GM21360 (cell line): ENCODE measurements at regions not wholly inside any gene's neighbourhood (a gene's known extent, or its start where the extent isn't known, plus 50 kb on each side); places are given as distances from the start of the nearest gene placed in this dataset.
"Not testable (repeated sequence)": the region's sequence is repeated elsewhere in the genome, so short reads cannot be mapped to it uniquely, and the experiment has no call there.

Experiments used
- ATAC-seq: cut with Tn5 transposase; IDR thresholded peaks from one replicate; pipeline ENCODE4 v1.9.1; 2021; ENCODE audit warnings: mild to moderate bottlenecking, moderate library complexity; ENCODE audit not compliant: unreplicated experiment

DNA sequence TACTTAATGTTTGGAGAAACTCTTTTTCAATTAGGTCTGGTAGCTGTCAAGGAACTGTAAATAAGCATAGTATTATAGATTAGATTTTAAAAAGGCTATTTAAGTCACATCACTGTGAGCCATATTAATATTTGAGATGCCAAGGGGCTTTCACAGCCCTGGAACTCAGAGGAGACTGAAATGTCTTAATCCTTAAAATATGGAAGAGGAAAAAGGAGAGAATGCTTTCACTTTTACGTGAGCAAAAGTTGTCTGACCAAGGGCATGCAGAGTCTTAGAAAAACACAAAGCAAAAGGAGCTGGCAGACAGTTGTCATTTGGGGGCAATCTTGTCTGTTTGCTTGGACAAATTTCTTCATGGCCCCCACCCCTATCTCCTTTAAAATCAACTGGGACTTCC, 253.2 kb upstream of the IGFBP7 start:
- ATAC-seq, result no peak

DNA sequence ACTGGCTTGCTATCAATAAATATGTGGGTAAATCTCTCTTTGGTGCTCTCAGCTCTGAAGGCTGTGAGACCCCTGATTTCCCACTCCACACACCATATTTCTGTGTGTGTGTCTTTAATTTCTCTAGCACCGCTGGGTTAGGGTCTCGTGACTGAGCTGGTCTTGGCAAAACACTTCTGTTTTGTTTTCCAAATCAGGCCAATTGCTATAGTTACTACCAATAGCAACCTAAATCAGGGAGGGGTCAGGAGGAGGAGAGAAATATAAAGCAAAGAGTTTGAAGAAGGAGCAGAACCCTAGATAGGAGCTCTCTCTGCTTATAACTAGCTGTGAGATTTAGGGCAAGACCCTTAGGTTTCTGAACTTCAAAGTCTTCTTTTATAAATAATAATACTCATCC, 250.5 kb upstream of the IGFBP7 start:
- ATAC-seq, result no peak

DNA sequence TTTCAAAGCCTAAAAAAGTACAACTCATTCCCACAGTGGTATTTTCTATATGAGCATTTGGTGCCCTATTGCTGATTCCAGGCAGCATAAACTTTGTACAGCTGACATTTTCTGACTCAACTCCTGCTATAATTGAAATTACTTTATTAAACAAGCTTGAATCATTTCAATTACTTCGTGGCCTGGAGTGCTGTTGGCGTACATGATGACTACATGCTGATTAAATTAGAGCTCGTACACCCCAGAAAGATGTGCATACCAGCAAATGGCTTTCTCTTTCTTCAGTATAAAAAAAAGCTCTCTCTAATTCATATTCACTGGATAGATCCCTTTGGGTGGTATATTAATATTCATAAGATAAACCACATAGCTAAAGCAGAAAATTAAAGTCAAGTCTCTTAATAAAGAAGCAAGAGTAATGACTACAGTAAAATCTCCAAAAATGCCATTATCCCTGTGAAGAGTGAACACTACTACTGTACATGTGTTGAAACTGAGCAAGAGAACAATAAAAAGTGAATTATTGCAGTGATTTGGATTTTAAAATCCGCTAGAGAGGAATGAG, 245.0 kb upstream of the IGFBP7 start:
- ATAC-seq, result no peak

DNA sequence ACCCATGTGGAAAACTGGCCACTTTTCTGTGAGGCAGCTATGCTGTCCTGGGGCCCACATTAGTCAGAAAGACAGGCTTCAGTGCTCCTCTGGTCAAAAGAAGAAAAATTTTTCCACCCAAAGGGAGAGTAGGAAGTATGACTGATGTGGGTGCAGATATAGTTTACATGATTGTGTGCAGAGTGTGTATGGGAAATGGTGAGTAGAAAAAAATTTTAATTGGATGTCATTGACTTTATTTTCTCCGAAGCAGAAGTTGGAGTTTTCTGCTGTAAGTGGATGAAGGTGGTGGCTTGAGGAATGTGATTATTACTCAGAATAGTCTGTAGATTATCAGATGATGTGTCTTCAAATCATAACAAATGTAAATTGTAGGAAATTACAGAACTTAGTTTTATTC, 241.5 kb upstream of the IGFBP7 start:
- no peak for ATAC-seq

DNA sequence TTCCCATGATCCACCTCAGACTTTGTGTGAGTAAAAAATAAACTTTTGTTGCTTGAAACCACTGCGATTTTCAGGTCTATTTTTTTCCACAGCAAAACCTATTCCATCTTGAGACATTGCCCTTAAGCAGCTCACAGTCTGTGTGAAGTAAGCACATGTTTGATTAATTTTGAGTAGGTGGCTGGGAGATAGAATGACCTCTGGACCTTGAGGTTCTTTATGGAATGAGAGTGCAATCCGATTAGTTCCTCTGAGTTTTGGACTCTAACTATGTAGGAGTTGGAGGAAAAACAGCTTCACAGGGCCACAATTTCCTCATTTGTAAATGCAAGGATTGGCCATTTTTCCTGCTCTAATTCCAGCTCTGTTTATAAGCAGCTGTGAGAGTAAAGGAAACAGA, 234.1 kb upstream of the IGFBP7 start:
- no peak for ATAC-seq

DNA sequence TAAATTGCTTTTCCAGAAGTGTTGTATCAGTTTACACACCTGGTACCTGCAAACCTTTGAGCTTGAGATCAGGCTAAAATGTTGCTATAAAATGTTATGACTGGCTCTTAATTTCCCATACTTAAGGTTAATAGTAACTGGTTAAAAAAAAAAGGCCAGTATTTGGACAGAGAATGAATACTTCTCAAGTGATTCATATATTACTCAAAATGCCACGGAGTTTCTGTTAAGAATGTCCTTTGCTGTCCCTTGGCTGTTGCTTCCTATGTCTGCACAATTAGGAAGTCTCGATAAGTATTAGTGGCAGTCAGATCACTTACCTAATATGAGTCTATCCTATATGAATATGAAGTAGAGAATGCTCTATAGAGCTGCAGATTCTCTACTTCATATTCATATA, 232.2 kb upstream of the IGFBP7 start:
- ATAC-seq, result no peak

DNA sequence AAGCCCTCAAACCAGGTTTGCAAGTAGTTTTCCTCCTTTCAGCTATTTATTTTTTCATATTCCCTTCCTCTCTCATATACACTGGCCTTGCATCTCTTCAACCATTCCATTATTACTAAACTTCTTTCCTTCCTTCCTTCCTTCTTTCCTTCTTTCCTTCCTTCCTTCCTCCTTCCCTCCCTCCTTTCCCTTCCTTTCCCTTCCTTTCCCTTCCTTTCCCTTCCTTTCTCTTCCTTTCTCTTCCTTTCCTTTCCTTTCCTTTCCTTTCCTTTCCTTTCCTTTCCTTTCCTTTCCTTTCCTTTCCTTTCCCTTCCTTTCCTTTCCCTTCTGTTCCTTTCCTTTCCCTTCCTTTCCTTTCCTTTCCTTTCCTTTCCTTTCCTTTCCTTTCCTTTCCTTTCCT, 228.7 kb upstream of the IGFBP7 start:
- not testable (repeated sequence) for ATAC-seq

DNA sequence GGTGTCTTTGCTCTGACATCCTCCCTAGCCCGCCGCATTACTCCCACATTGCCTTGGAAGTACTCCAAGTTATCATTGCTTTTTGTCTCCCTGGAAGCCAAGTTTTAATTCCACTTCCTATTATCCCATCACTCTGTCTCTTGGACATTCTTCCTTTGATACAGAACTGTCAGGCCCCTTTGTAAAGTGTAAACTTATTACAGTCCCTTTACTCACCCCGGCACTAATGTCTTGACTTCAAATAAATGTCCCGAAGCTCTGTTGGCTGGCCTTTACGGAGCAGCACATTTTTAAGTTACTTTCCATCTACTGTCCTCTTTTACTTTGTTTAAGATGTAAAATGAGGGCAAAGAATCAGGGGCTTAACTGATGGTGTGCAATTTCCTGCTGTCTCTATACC, 223.5 kb upstream of the IGFBP7 start:
- ATAC-seq, result no peak

DNA sequence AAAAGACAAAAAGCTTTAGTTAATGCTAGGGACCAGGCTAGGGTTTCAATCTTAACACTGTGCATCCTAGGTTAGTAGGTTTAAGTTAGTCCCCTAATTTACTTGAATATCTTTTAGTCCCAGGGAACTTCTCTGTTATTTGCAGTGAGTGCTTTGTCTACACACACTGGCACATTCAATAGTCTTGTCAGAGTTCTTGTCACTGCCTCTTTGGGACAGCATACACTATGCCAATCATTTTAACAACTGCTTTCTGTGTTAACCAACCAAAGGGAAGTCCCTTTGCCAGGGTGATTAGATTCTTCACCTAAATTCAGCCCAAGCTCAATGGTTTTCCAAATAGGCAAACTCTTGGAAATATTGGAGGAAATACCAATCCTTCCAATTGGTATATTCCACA, 221.8 kb upstream of the IGFBP7 start:
- no peak for ATAC-seq

DNA sequence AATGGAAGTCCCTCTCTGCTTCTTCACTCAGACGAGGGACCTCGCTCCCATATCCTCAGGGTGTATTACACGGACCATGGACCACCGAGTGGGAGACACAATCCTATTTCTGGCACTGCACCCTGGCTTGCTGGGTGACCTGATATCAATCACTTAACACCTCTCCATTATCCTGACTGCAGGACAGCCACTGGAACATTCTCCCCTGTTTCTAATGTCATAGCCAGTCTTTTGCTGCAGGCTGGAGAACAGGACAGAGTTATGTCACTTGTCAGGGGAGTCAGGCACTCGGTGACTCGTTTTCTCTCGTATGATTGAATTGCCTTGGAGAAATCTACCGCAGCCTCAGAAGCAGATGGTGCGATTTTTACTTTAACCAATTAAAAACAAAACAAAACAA, 219.1 kb upstream of the IGFBP7 start:
- no peak for ATAC-seq

DNA sequence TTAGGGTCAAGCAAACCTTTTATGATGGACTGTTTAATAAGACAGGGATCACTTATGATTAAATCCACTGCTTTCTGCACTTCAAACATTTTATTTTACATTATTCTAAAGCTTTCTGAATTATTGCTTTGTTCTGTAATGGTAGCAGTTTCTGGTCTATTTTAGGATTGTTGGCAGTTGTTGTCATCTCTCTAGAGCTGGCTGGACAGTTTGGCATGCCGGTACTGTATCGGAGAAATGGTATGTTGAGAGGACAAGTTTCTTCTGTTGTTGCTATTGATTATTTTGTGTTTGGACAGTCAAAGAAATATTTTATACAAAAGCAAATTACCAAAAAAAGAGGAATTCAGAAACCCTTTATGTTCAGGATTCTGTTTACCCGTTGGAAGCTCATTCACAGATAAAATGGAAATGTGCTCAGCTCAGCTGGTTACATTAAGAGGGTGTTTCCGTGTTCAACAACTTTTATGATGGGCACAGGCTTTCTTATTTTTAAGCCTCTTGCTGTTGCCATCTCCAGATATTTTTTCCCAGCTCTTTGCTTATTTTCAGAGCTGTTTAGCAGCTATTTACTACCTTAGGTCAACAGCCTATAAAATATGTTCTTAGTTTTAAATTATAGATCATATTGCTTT, 214.6 kb upstream of the IGFBP7 start:
- no peak for ATAC-seq

DNA sequence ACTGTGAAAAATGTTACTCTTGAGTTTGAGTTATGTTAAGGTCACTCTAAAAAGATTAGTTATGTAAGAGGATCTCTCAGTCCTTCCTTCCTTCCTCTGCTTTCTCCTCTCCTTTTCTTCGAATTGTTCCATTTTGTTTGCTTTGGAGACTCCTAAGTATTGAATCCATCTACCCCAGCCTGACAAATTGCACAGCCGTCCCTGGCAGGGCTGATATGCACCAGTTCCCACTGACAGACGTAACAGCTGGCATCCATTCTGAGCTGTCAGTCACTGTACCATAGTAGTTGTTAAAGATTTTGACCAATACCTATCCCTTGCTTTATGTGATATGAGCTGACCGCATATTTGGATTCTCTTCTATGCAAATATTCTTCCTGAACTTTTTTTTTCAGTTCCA, 210.7 kb upstream of the IGFBP7 start:
- ATAC-seq, result no peak

DNA sequence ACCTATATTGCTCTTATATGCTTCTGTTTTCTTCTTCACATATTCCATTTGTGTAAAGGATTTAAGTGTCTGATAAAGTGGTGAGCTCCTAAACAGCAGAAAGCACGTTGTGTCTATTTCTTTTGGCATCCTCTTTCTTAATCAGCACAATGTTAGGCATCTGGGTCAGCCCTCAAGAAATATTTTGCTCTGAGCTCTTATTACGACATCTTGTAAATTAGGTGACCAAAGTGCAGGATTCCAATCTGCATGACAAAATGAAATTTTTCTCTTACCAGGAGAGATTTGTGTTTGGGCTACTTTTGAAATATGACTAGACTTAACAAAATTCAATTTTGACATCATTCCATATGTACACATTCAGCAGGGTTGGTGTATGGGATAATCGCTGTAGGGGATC, 210.0 kb upstream of the IGFBP7 start:
- ATAC-seq, result no peak

DNA sequence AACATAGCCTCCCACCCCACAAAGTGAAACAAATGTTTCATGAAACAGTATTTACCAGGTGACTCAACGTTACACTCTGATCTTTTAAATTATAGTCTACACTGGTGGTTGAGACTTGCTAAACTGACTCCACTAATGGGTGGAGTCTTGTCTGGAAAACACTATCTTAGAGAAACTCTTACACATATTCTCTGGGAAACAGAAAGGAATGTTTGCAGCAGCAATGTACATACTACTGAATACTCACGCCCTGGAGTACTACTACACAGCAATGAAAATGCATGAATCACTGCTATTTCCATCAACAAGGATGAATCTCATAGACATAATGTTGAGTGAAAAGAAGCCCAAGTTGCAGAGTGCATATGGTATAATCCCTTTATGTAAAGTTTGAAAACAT, 208.5 kb upstream of the IGFBP7 start:
- no peak for ATAC-seq

DNA sequence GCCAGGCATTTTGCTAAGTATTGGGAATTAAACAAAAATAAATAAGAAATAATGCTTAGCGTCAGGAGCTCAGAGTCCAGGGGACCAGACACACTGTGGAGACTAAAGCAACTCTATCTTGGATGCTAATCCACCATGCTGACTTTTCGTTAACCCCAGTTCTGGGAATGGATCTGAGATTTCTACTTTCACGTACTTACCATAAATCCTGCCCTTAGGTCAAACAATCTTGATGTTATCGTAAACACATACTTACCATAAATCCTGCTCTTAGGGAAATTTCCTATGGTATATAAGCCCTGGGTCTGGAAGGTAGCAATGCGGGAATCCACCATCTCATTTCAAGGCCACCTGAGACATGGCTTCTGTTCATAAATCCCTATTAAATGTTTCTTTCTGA, 204.5 kb upstream of the IGFBP7 start:
- ATAC-seq, result no peak

DNA sequence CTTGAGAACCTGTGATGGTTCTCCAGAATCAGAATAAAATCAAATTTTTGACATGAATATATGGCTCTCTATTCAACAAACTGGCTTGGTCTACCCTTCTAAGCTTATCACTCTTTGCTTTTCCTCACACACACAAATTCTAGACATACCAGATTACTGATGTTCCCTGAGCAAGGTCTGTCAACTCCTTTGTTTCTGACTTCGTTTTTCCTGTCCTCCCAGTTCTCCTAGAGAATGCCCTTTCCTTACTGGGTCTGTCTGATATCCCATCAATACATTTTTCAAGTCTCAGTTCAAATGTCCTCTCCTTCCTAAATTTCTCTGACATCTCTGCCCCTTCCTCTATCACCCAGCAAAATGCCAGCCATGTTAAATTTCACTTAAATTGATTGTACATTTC, 202.1 kb upstream of the IGFBP7 start:
- ATAC-seq, result no peak

DNA sequence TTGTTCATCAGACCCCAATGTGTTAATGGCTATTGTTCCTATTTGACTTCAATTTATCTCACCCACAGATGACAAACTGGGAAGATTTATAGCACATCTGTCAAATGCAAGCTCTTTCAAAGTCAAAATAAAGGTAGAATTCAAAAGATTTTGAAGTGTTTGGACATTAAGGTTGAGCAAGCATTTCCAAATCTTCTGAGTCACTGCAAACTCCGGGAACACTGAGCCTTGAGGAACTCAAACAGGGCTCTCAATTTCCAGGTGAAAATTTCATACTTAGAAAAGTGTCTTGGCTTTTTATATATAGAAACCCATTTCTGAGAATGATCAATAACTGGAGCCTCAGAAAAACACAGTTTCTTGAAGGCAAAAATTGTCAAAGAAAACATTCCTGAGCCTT, 199.5 kb upstream of the IGFBP7 start:
- no peak for ATAC-seq

DNA sequence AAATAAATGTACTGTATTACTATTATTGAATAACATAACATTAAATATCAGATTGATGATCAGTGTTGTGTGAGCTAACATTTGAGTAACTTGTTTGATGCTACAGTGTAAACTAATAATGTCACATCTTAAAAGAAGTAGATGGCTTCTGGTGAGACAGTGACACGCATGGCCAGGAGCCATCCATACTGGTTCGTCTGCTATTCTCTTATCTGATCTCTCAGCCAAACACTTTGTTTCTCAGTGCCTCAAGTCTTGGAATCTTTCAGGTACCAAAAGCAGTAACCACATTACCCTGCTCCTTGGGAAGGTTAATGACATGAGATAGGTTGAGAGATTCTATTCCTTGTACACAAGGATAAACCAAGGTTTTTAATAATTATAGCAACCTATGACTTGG, 198.1 kb upstream of the IGFBP7 start:
- no peak for ATAC-seq

DNA sequence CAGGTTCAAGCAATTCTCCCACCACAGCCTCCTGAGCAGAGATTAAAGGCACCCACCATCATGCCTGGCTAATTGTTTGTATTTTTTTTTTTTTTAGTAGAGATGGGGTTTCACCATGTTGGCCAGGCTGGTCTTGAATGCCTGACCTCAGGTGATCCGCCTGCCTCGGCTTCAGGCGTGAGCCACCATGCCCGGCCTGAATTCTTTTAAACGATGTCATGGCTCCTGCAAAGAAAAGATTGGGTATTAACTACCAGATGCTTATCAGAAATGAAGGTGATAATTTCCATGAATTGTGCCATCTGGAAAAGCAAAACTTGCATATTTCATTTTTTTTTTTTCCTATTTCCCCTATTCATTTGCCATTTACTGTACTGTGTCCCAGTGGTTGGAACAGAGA, 195.7 kb upstream of the IGFBP7 start:
- ATAC-seq, result no peak

DNA sequence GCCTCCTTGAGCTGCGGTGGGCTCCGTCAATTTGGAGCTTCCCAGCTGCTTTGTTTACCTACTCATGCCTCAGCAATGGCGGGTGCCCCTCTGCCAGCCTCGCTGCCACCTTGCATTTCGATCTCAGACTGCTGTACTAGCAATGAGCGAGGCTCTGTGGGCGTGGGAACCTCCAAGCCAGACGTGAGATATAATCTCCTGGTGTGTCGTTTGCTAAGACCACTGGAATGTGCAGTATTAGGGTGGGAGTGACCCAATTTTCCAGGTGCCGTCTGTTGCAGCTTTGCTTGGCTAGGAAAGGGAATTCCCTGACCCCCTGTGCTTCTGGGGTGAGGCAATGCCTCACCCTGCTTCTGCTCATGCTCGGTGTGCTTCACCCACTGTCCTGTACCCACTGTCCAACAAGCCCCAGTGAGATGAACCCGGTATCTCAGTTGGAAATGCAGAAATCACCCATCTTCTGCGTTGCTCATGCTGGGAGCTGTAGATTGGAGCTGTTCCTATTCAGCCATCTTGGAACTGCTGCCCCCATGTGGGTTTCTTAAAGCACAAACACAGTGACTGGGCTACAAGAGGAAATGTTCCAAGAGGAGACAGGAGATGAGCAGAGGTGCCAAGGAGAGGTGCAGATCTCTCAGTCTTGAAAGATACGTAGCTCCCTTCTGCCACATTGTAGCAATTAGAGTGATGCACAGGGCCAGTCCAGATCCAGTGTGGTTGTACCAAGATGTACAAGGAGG, 193.0 kb upstream of the IGFBP7 start:
- ATAC-seq, result no peak

DNA sequence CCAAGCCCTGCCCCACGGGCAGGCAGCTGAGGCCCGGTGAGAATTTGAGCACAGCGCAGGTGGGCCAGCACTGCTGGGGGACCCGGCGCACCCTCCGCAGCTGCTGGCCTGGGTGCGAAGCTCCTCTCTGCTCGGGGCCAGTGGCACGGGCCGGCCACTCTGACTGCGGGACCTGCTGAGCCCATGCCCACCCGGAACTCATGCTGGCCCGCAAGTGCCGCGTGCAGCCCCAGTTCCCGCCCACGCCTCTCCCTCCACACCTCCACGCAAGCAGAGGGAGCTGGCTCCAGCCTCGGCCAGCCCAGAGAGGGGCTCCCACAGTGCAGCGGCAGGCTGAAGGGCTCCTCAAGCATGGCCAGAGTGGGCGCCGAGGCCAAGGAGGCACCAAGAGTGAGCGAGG, 190.1 kb upstream of the IGFBP7 start:
- ATAC-seq, result not testable (repeated sequence)

DNA sequence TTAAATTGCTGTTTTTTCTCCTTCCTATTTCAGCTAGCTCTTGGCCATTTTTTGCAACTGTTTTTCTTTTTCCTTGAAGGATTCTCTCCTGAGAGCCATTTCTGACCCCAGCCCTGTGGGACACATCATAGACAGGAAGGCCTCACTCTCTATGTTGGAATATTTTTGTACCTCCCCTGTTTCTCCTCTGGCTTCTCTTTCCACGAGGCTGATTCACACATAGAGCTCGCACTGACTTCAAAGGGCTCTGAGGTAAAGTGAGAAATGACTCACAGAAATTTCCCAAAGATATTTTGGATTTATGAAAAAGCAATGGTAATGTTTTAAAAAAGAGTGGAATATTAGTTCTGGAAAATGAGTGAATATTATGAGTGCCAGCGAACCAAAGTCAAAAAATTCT, 181.7 kb upstream of the IGFBP7 start:
- no peak for ATAC-seq
